ENCODE measurements at regions not wholly inside any gene's neighbourhood (a gene's known extent, or its start where the extent isn't known, plus 50 kb on each side); places are given as distances from the start of the nearest gene placed in this dataset.

- no peak for TF ChIP-seq CTCF (IDR thresholded peaks at IDR 0.05; ENCODE audit: extremely low read depth, missing control alignments)
- DNase-seq (ENCODE audit: low spot score), result no peak
Observed at GRCh38 chr14:105862581-105863239, 336.3 kb downstream of the TMEM121 start.

GRCh38 chr14:105863296-105864108 is 337.1 kb downstream of the TMEM121 start:
- no peak for DNase-seq (ENCODE audit: low spot score)
- TF ChIP-seq CTCF (IDR thresholded peaks at IDR 0.05; ENCODE audit: extremely low read depth, missing control alignments), result no peak

GRCh38 chr14:105864116-105864515 is 337.7 kb downstream of the TMEM121 start:
- TF ChIP-seq CTCF (IDR thresholded peaks at IDR 0.05; ENCODE audit: extremely low read depth, missing control alignments), result no peak
- DNase-seq (ENCODE audit: low spot score), result no peak

GRCh38 chr14:105864651-105865265 is 338.4 kb downstream of the TMEM121 start:
- TF ChIP-seq CTCF (IDR thresholded peaks at IDR 0.05; ENCODE audit: extremely low read depth, missing control alignments), result no peak
- no peak for DNase-seq (ENCODE audit: low spot score)

- TF ChIP-seq CTCF (IDR thresholded peaks at IDR 0.05; ENCODE audit: extremely low read depth, missing control alignments), result no peak
- no peak for DNase-seq (ENCODE audit: low spot score)
Observed at GRCh38 chr14:105865266-105865903, 339.0 kb downstream of the TMEM121 start.

- no peak for TF ChIP-seq CTCF (IDR thresholded peaks at IDR 0.05; ENCODE audit: extremely low read depth, missing control alignments)
- DNase-seq (ENCODE audit: low spot score), result no peak
Observed at GRCh38 chr14:105865904-105866840, 339.8 kb downstream of the TMEM121 start.

All from GM20000 (cell line).